ENCODE measurements at regions not wholly inside any gene's neighbourhood (a gene's known extent, or its start where the extent isn't known, plus 50 kb on each side); places are given as distances from the start of the nearest gene placed in this dataset.
"Not testable (repeated sequence)": the region's sequence is repeated elsewhere in the genome, so short reads cannot be mapped to it uniquely, and the experiment has no call there.

DNA sequence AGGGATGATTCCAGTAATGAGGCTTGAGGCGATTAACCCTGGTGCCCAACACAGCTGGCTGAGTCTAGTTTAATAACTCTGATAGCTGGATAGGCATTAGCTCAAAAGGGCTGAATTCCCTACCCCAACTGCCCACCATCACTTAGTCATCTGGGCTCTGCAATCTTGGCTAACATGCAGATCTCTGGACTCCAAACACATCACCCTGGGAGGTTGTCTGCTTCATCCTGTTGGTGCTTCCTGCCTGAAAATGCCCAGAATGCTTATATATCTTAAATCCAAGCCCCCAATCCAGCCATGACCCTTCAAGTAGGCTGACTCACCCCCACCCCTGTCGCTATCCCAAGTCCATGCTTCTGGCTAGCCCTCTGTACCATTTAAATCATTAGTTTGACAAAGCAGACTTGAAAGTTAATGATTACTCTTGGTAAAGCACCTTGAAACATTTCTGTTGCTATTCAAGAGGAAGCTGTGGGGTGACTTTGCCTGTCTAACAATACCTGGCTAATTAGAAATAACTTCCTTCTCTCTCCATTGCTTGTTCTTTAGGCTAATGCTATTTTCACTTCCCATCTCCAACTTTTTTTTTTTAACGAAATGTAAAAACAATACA, 107.0 kb upstream of the RORA start:
- Histone ChIP-seq H2BK5ac (ENCODE audit: insufficient read length, low read length) (peak overlapping the region; percentile 50), H3K27ac (ENCODE audit: insufficient read length, low read depth, low read length) (no peak overlapping the region), H3K4me2 (ENCODE audit: insufficient read depth, insufficient read length, low read length) (no peak overlapping the region), H4K8ac (replicated peaks; ENCODE audit: insufficient read length, low read depth, low read length) (no peak overlapping the region), H4K5ac (ENCODE audit: insufficient read length, low read depth, low read length) (no peak overlapping the region), H2AFZ (ENCODE audit: low read length) (no peak overlapping the region), H3K79me1 (ENCODE audit: insufficient read depth, low read depth, low read length, poor library complexity, severe bottlenecking) (no peaks in the 10 kb centered on the region), H2BK15ac (ENCODE audit: low read depth, low read length) (no peak overlapping the region), H2BK120ac (ENCODE audit: low read depth, low read length, poor library complexity, severe bottlenecking) (no peak overlapping the region), H2BK20ac (ENCODE audit: low read depth, low read length, poor library complexity, severe bottlenecking) (no peak overlapping the region), H3K14ac (ENCODE audit: insufficient read depth, low read length) (no peak overlapping the region), H3K9ac (ENCODE audit: extremely low read depth, insufficient read length, low read length) (no peak overlapping the region), H3K23me2 (ENCODE audit: insufficient read length, low read depth, low read length, poor library complexity, severe bottlenecking) (no peaks in the 10 kb centered on the region), H3K27me3 (ENCODE audit: insufficient read depth, low read length) (no peaks in the 10 kb centered on the region), H4K91ac (ENCODE audit: insufficient read length, low read depth, low read length) (no peak overlapping the region), H3K79me2 (ENCODE audit: insufficient read depth, low read length) (no peaks in the 10 kb centered on the region), H3K4me1 (ENCODE audit: insufficient read depth, low read length) (no peaks in the 10 kb centered on the region), H2AK5ac (ENCODE audit: insufficient read length, low read length) (no peak overlapping the region), H4K20me1 (ENCODE audit: control insufficient read depth, insufficient read depth, insufficient read length) (no peaks in the 10 kb centered on the region), H3K23ac (ENCODE audit: insufficient read length, low read depth, low read length) (no peak overlapping the region), H3K56ac (ENCODE audit: insufficient read length, low read depth, low read length) (no peak overlapping the region), H3T11ph (ENCODE audit: low read length) (no peak overlapping the region), H2BK12ac (ENCODE audit: insufficient read length, low read depth, low read length) (no peak overlapping the region), H3K9me3 (ENCODE audit: control insufficient read depth, low read depth, low read length) (no peaks in the 10 kb centered on the region), H3K18ac (ENCODE audit: insufficient read length, low read depth, low read length) (no peak overlapping the region), H3K4ac (ENCODE audit: low read depth, low read length) (no peak overlapping the region)
- H3K27me3 Mint-ChIP-seq (ENCODE audit: low read depth) = peaks cover 2% of the 10 kb centered on the region
- H3K9me3 Mint-ChIP-seq = peaks cover 3 to 12% of the 10 kb centered on the region in 2 experiments; a peak in 1 of 5 replicates
- no peaks in the 10 kb centered on the region for H3K4me1 Mint-ChIP-seq
- TF ChIP-seq, protein P1, sequence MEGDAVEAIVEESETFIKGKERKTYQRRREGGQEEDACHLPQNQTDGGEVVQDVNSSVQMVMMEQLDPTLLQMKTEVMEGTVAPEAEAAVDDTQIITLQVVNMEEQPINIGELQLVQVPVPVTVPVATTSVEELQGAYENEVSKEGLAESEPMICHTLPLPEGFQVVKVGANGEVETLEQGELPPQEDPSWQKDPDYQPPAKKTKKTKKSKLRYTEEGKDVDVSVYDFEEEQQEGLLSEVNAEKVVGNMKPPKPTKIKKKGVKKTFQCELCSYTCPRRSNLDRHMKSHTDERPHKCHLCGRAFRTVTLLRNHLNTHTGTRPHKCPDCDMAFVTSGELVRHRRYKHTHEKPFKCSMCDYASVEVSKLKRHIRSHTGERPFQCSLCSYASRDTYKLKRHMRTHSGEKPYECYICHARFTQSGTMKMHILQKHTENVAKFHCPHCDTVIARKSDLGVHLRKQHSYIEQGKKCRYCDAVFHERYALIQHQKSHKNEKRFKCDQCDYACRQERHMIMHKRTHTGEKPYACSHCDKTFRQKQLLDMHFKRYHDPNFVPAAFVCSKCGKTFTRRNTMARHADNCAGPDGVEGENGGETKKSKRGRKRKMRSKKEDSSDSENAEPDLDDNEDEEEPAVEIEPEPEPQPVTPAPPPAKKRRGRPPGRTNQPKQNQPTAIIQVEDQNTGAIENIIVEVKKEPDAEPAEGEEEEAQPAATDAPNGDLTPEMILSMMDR (conservative IDR thresholded peaks at IDR 0.05) = no peak
- H3K27ac Mint-ChIP-seq = no peak overlapping the region
- no peak overlapping the region for H3K4me3 Mint-ChIP-seq
- H3K36me3 Mint-ChIP-seq (ENCODE audit: insufficient read depth in 1 of 3, low read depth in 3 of 3) = no peaks in the 10 kb centered on the region; a peak in 1 of 7 replicates
- DNase-seq = no peak
- no CpG with 5 or more reads among the region's 3 CpGs for WGBS (ENCODE audit: extremely low coverage, insufficient read length, low lambda C conversion rate)

DNA sequence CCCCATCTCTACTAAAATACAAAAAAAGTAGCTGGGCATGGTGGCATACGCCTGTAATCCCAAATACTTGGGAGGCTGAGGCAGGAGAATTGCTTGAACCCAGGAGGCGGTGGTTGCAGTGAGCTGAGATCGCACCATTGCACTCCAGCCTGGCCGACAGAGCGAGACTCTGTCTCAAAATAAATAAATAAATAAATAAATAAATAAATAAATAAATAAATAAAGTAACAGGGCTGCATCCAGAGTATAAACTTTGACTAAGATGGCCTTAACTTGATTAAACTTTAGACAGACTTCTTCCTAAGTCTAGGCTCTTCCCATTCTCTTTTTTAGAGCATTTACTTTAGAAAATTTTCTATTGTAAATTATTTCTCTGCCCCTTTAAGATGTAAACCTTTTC, 105.6 kb upstream of the RORA start:
- H4K8ac ChIP-seq (replicated peaks; ENCODE audit: insufficient read length, low read depth, low read length); H4K5ac ChIP-seq (ENCODE audit: insufficient read length, low read depth, low read length); H3K27ac ChIP-seq (ENCODE audit: insufficient read length, low read depth, low read length); H2BK120ac ChIP-seq (ENCODE audit: low read depth, low read length, poor library complexity, severe bottlenecking); H3K23ac ChIP-seq (ENCODE audit: insufficient read length, low read depth, low read length); H3K9ac ChIP-seq (ENCODE audit: extremely low read depth, insufficient read length, low read length); H3K4me3 Mint-ChIP-seq; H4K20me1 ChIP-seq (ENCODE audit: control insufficient read depth, insufficient read depth, insufficient read length); H2BK15ac ChIP-seq (ENCODE audit: low read depth, low read length); H2BK12ac ChIP-seq (ENCODE audit: insufficient read length, low read depth, low read length); H4K91ac ChIP-seq (ENCODE audit: insufficient read length, low read depth, low read length); H3K4ac ChIP-seq (ENCODE audit: low read depth, low read length); H3K4me2 ChIP-seq (ENCODE audit: insufficient read depth, insufficient read length, low read length); H3K18ac ChIP-seq (ENCODE audit: insufficient read length, low read depth, low read length); H3K27ac Mint-ChIP-seq; DNase-seq; H3K4me1 Mint-ChIP-seq; H3K27me3 Mint-ChIP-seq (ENCODE audit: low read depth); H2BK20ac ChIP-seq (ENCODE audit: low read depth, low read length, poor library complexity, severe bottlenecking); H3K4me1 ChIP-seq (ENCODE audit: insufficient read depth, low read length); H2AK5ac ChIP-seq (ENCODE audit: insufficient read length, low read length); H2BK5ac ChIP-seq (ENCODE audit: insufficient read length, low read length); H3K79me1 ChIP-seq (ENCODE audit: insufficient read depth, low read depth, low read length, poor library complexity, severe bottlenecking); H3K23me2 ChIP-seq (ENCODE audit: insufficient read length, low read depth, low read length, poor library complexity, severe bottlenecking); H3K9me3 ChIP-seq (ENCODE audit: control insufficient read depth, low read depth, low read length); H3K56ac ChIP-seq (ENCODE audit: insufficient read length, low read depth, low read length); H3K14ac ChIP-seq (ENCODE audit: insufficient read depth, low read length); H3T11ph ChIP-seq (ENCODE audit: low read length); H3K36me3 Mint-ChIP-seq (ENCODE audit: insufficient read depth in 1 of 3, low read depth in 3 of 3); H3K79me2 ChIP-seq (ENCODE audit: insufficient read depth, low read length); H3K27me3 ChIP-seq (ENCODE audit: insufficient read depth, low read length); H2AFZ ChIP-seq (ENCODE audit: low read length): not testable (repeated sequence)
- no CpG with 5 or more reads among the region's 5 CpGs for WGBS (ENCODE audit: extremely low coverage, insufficient read length, low lambda C conversion rate)
- H3K9me3 Mint-ChIP-seq = peaks cover 3 to 12% of the 10 kb centered on the region in 2 experiments; a peak in 1 of 5 replicates
